ENCODE measurements at regions not wholly inside any gene's neighbourhood (a gene's known extent, or its start where the extent isn't known, plus 50 kb on each side); places are given as distances from the start of the nearest gene placed in this dataset.
"Not testable (repeated sequence)": the region's sequence is repeated elsewhere in the genome, so short reads cannot be mapped to it uniquely, and the experiment has no call there.

GRCh38 chr9:81431641-81432040 is 257.7 kb downstream of the TLE1 start:
- in situ Hi-C loops (cut with MboI; ENCODE audit: low sequenced_read_pairs in 4 of 4) = no loop called here
- intact Hi-C loops (cut with DNase I; ENCODE audit: low total_unique reads) = no loop called here
- no peak overlapping the region for H3K4me3 ChIP-seq
- no peaks in the 10 kb centered on the region for H3K27me3 ChIP-seq
- DNase-seq = no peak
- no peak for ATAC-seq
- no peaks in the 10 kb centered on the region for H3K4me1 ChIP-seq
- no peak for TF ChIP-seq CTCF (IDR thresholded peaks at IDR 0.05 in 4 of 5, conservative IDR thresholded peaks at IDR 0.05 in 1 of 5)
- no peak for TF ChIP-seq POLR2A (IDR thresholded peaks at IDR 0.05)
- no peak overlapping the region for H3K27ac ChIP-seq
- H3K9me3 ChIP-seq = no peaks in the 10 kb centered on the region
- no peaks in the 10 kb centered on the region for H3K36me3 ChIP-seq

- DNase-seq (no peak), ATAC-seq (no peak)
- TF ChIP-seq POLR2A (IDR thresholded peaks at IDR 0.05) (no peak), CTCF (IDR thresholded peaks at IDR 0.05 in 4 of 5, conservative IDR thresholded peaks at IDR 0.05 in 1 of 5) (no peak)
- H3K27me3 ChIP-seq = no peaks in the 10 kb centered on the region
- H3K9me3 ChIP-seq = no peaks in the 10 kb centered on the region
- no peak overlapping the region for H3K4me3 ChIP-seq
- intact Hi-C loops (cut with DNase I; ENCODE audit: low total_unique reads) (no loop called here), in situ Hi-C loops (cut with MboI; ENCODE audit: low sequenced_read_pairs in 4 of 4) (no loop called here)
- no peaks in the 10 kb centered on the region for H3K4me1 ChIP-seq
- no peak overlapping the region for H3K27ac ChIP-seq
- H3K36me3 ChIP-seq = no peaks in the 10 kb centered on the region
Observed at GRCh38 chr9:81430727-81431126, 258.6 kb downstream of the TLE1 start.

- in situ Hi-C loops (cut with MboI; ENCODE audit: low sequenced_read_pairs in 4 of 4) (no loop called here), intact Hi-C loops (cut with DNase I; ENCODE audit: low total_unique reads) (no loop called here)
- TF ChIP-seq CTCF (IDR thresholded peaks at IDR 0.05 in 4 of 5, conservative IDR thresholded peaks at IDR 0.05 in 1 of 5) (no peak), POLR2A (IDR thresholded peaks at IDR 0.05) (no peak)
- Histone ChIP-seq H3K36me3 (no peaks in the 10 kb centered on the region), H3K27me3 (no peaks in the 10 kb centered on the region), H3K4me1 (no peaks in the 10 kb centered on the region), H3K4me3 (no peak overlapping the region), H3K9me3 (no peaks in the 10 kb centered on the region), H3K27ac (no peak overlapping the region)
- ATAC-seq (no peak), DNase-seq (no peak)
Observed at GRCh38 chr9:81427870-81428269, 261.5 kb downstream of the TLE1 start.

GRCh38 chr9:81424431-81424830 is 264.9 kb downstream of the TLE1 start:
- no peak for TF ChIP-seq CTCF (IDR thresholded peaks at IDR 0.05 in 4 of 5, conservative IDR thresholded peaks at IDR 0.05 in 1 of 5)
- ATAC-seq = no peak
- no peaks in the 10 kb centered on the region for H3K27me3 ChIP-seq
- no peak for DNase-seq
- no peak overlapping the region for H3K4me3 ChIP-seq
- intact Hi-C loops (cut with DNase I; ENCODE audit: low total_unique reads) = no loop called here
- no peaks in the 10 kb centered on the region for H3K9me3 ChIP-seq
- in situ Hi-C loops (cut with MboI; ENCODE audit: low sequenced_read_pairs in 4 of 4) = no loop called here
- H3K4me1 ChIP-seq = no peaks in the 10 kb centered on the region
- no peaks in the 10 kb centered on the region for H3K36me3 ChIP-seq
- H3K27ac ChIP-seq = no peak overlapping the region

GRCh38 chr9:81423589-81424326 is 265.6 kb downstream of the TLE1 start:
- TF ChIP-seq POLR2A (IDR thresholded peaks at IDR 0.05) (no peak), CTCF (IDR thresholded peaks at IDR 0.05 in 4 of 5, conservative IDR thresholded peaks at IDR 0.05 in 1 of 5) (no peak)
- DNase-seq (no peak), ATAC-seq (no peak)
- Histone ChIP-seq H3K9me3 (no peaks in the 10 kb centered on the region), H3K36me3 (no peaks in the 10 kb centered on the region), H3K27me3 (no peaks in the 10 kb centered on the region), H3K4me1 (no peaks in the 10 kb centered on the region), H3K27ac (no peak overlapping the region), H3K4me3 (no peak overlapping the region)
- in situ Hi-C loops (cut with MboI; ENCODE audit: low sequenced_read_pairs in 4 of 4) (no loop called here), intact Hi-C loops (cut with DNase I; ENCODE audit: low total_unique reads) (no loop called here)

- H3K36me3 ChIP-seq; intact Hi-C loops (cut with DNase I; ENCODE audit: low total_unique reads); H3K27ac ChIP-seq; H3K9me3 ChIP-seq; H3K4me3 ChIP-seq; in situ Hi-C loops (cut with MboI; ENCODE audit: low sequenced_read_pairs in 4 of 4); DNase-seq; H3K27me3 ChIP-seq; ATAC-seq: not testable (repeated sequence)
- H3K4me1 ChIP-seq = peaks cover 6 to 16% of the 10 kb centered on the region in 2 donors
Observed at GRCh38 chr9:81421090-81421489, 268.3 kb downstream of the TLE1 start.
